Retinal pigment epithelial cell (primary cell): ENCODE measurements at regions not wholly inside any gene's neighbourhood (a gene's known extent, or its start where the extent isn't known, plus 50 kb on each side); places are given as distances from the start of the nearest gene placed in this dataset.

Experiments
- DNase-seq: peaks from one replicate; pipeline ENCODE4 v3.0.0-alpha.2; 2010; ENCODE audit warnings: low read depth
- H3K4me3 ChIP-seq: 2 replicates; pipeline ENCODE4 v1.5.1; 2011; ENCODE audit warnings: mild to moderate bottlenecking, low read length, control low read depth, moderate library complexity
- CTCF ChIP-seq: conservative IDR thresholded peaks from 2 replicates; pipeline ENCODE4 v1.5.1; 2011; ENCODE audit warnings: low read depth, low read length, control low read depth, inconsistent platforms

- no peak for DNase-seq
- TF ChIP-seq CTCF, result no peak
- H3K4me3 ChIP-seq, result no peak overlapping the region
These were observed 332.2 kb upstream of the RAG2 start for GRCh38 chr11:36930256-36930655.

DNA sequence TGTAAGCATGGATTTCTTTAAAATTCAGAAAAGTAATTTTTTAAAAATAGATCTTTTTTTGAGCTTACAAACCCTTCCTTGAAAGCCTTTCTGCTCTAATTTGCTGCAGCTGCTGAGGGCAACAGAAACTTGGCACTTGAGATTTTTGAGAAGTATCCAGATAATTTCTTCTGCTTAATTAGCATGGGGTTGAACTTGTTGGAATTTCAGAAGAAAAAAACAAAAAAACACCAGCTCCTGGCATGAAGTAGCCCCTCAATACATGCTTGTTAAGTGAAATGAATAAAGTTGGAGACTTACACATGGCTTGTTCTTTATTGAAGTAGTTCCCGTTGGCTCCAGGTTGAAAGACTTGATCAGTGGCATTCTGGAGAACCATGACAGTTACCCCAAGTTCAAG, 331.4 kb upstream of the RAG2 start:
- no peak overlapping the region for H3K4me3 ChIP-seq
- TF ChIP-seq CTCF, result no peak
- no peak for DNase-seq

- H3K4me3 ChIP-seq, result no peak overlapping the region
- TF ChIP-seq CTCF, result no peak
- DNase-seq, result no peak
These were observed 330.6 kb upstream of the RAG2 start for GRCh38 chr11:36928621-36929020.

- no peak for DNase-seq
- no peak for TF ChIP-seq CTCF
- no peak overlapping the region for H3K4me3 ChIP-seq
These were observed 301.8 kb upstream of the RAG2 start for GRCh38 chr11:36899800-36900199.

DNA sequence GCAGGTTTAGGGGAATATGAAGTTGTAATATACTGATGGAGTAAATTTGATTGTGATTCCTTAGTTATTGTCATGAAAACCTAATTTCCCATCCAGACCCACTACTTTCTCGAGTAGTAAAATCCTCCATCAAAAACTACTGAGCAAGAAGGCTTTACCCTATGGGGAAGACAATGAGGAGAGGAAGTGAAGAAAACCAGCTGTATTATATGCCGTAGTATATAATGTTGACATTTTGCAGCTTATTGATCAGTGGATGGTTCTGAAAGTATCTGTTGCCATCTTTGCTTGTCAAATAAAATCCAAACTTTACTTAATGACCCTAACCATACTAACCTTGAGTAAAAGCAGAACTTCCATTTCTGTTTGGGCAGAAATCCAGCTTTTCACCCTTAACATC, 292.8 kb upstream of the RAG2 start:
- TF ChIP-seq CTCF, result no peak
- DNase-seq, result no peak
- H3K4me3 ChIP-seq, result no peak overlapping the region

DNA sequence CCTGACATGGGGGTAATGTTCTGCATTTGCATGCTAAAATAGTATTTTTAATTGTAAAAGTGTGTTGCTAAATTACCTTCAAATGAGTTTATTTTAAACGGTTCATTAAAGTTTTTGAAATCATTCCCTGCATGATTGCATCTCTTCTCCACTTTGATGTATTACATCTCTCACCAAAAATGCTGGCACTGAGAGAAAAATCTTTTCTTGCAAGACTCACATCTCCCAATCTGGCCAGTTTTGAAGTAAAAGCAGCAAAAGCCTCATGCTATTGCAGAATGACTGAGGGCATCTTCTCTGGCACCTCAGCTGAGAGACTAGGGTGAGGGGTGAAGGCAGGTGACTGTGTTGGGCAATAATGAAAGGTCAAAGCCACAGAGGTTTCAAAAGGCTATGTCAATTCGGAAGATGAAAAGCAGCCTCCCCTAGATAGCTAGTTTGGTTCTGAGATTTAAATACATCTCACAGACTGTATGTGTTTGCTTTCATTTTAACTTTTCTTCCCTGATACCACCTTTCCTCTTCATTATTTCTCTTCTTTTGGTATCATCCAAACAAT, 292.2 kb upstream of the RAG2 start:
- no peak for DNase-seq
- H3K4me3 ChIP-seq, result no peak overlapping the region
- no peak for TF ChIP-seq CTCF

GRCh38 chr11:36885154-36885553, 287.1 kb upstream of the RAG2 start:
- DNase-seq, result no peak
- no peak overlapping the region for H3K4me3 ChIP-seq
- TF ChIP-seq CTCF, result no peak
